CD4-positive, alpha-beta T cell (primary cell): ENCODE measurements at regions not wholly inside any gene's neighbourhood (a gene's known extent, or its start where the extent isn't known, plus 50 kb on each side); places are given as distances from the start of the nearest gene placed in this dataset.

ENCODE experiments used
- ATAC-seq: fragments of 200-7000 bp; cut with Tn5 transposase; one replicate; pipeline ENCODE4 v1.10.0; 2022; ENCODE audit warnings: mild to moderate bottlenecking; ENCODE audit not compliant: poor library complexity
- CTCF ChIA-PET: fragments of 350-600 bp; sonication (Branson Sonifier 250); formaldehyde crosslinking; loops from one replicate; lab custom pipeline; 2021; ENCODE audit warnings: antibody characterized with exemption, inconsistent platforms; lab: Charles Lee
- POLR2A ChIA-PET: fragments of 350-600 bp; sonication (Branson Sonifier 250); formaldehyde crosslinking; loops from one replicate; lab custom pipeline; 2021; ENCODE audit warnings: antibody characterized with exemption, inconsistent platforms; lab: Charles Lee
- DNase-seq, 14 experiments: peaks; one replicate each; pipeline ENCODE4 v3.0.0-alpha.2; 2013 to 2020; ENCODE audit warnings: mixed read lengths in 2 of 14
- H3K27ac ChIP-seq, 2 donors: one replicate each; pipeline versions ENCODE4 v1.5.1 to v1.7.0; 2013; ENCODE audit warnings: low read length in 2 of 2, low read depth in 1 of 2, mild to moderate bottlenecking in 1 of 2
- H3K27me3 ChIP-seq, 2 experiments: 1 replicate in 1 of 2; 2 replicates in 1 of 2; pipeline versions ENCODE4 v1.6.1 to v1.7.0; 2013; ENCODE audit warnings: low read length in 2 of 2, control low read depth in 1 of 2, mild to moderate bottlenecking in 1 of 2, moderate library complexity in 1 of 2; ENCODE audit not compliant: insufficient read depth in 2 of 2, control insufficient read depth in 1 of 2
- H3K36me3 ChIP-seq: one replicate; pipeline ENCODE4 v1.6.1; 2013; ENCODE audit warnings: low read length, control low read depth; ENCODE audit not compliant: insufficient read depth
- H3K4me1 ChIP-seq: one replicate; pipeline ENCODE4 v1.6.1; 2013; ENCODE audit warnings: low read length, control low read depth; ENCODE audit not compliant: insufficient read depth
- H3K4me3 ChIP-seq: one replicate; pipeline ENCODE4 v1.5.1; 2013; ENCODE audit warnings: mild to moderate bottlenecking, low read length, moderate library complexity
- H3K9me3 ChIP-seq, 2 experiments: 1 replicate in 1 of 2; 2 replicates in 1 of 2; pipeline versions ENCODE4 v1.6.1 to v1.7.0; 2013; ENCODE audit warnings: low read length in 2 of 2, mild to moderate bottlenecking in 2 of 2, control low read depth in 1 of 2, moderate library complexity in 1 of 2; ENCODE audit not compliant: control insufficient read depth in 1 of 2, insufficient read depth in 1 of 2
- H3K27ac Mint-ChIP-seq: one replicate; pipeline ENCODE4 v1.8.0; 2020; ENCODE audit warnings: mixed read lengths
- H3K27me3 Mint-ChIP-seq: one replicate; pipeline ENCODE4 v1.8.0; 2021; ENCODE audit warnings: mixed read lengths
- H3K36me3 Mint-ChIP-seq: one replicate; pipeline ENCODE4 v1.8.0; 2021; ENCODE audit warnings: low read depth, mixed read lengths
- H3K4me1 Mint-ChIP-seq: one replicate; pipeline ENCODE4 v1.8.0; 2021; ENCODE audit warnings: low read depth, mixed read lengths
- H3K4me3 Mint-ChIP-seq: one replicate; pipeline ENCODE4 v1.8.0; 2020; ENCODE audit warnings: mild to moderate bottlenecking, mixed read lengths
- H3K9me3 Mint-ChIP-seq: one replicate; pipeline ENCODE4 v1.8.0; 2020; ENCODE audit warnings: mixed read lengths
- intact Hi-C, 2 experiments: fragments of 100-400 bp; cut with DNase I in 1 of 2; cut with micrococcal nuclease in 1 of 2; formaldehyde crosslinking; loops; one replicate each; pipeline versions ENCODE4 v1.15.1 to v1.9.0; 2023 to 2025; cut with DNase I, micrococcal nuclease
- TF ChIP-seq, protein P1 (sequence below): fragments of 200-600 bp; IDR thresholded peaks from one replicate; pipeline ENCODE4 v1.8.0; 2022; ENCODE audit warnings: antibody characterized with exemption, mild to moderate bottlenecking

- intact Hi-C loops, result no loop called here
- Histone ChIP-seq H3K27me3 (no peaks in the 10 kb centered on the region), H3K4me1 (no peaks in the 10 kb centered on the region), H3K4me3 (no peak overlapping the region), H3K9me3 (peaks cover 0 to 6% of the 10 kb centered on the region in 2 experiments), H3K36me3 (no peaks in the 10 kb centered on the region), H3K27ac (no peak overlapping the region)
- POLR2A ChIA-PET, result no interaction called here
- H3K27me3 Mint-ChIP-seq, result no peaks in the 10 kb centered on the region
- H3K4me3 Mint-ChIP-seq, result no peak overlapping the region
- H3K9me3 Mint-ChIP-seq, result peaks cover 5% of the 10 kb centered on the region
- TF ChIP-seq, protein P1, sequence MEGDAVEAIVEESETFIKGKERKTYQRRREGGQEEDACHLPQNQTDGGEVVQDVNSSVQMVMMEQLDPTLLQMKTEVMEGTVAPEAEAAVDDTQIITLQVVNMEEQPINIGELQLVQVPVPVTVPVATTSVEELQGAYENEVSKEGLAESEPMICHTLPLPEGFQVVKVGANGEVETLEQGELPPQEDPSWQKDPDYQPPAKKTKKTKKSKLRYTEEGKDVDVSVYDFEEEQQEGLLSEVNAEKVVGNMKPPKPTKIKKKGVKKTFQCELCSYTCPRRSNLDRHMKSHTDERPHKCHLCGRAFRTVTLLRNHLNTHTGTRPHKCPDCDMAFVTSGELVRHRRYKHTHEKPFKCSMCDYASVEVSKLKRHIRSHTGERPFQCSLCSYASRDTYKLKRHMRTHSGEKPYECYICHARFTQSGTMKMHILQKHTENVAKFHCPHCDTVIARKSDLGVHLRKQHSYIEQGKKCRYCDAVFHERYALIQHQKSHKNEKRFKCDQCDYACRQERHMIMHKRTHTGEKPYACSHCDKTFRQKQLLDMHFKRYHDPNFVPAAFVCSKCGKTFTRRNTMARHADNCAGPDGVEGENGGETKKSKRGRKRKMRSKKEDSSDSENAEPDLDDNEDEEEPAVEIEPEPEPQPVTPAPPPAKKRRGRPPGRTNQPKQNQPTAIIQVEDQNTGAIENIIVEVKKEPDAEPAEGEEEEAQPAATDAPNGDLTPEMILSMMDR, result no peak
- no peak for DNase-seq
- H3K27ac Mint-ChIP-seq, result no peak overlapping the region
- ATAC-seq, result no peak
- CTCF ChIA-PET, result no interaction called here
- H3K36me3 Mint-ChIP-seq, result no peaks in the 10 kb centered on the region
- H3K4me1 Mint-ChIP-seq, result no peaks in the 10 kb centered on the region
Observed at GRCh38 chr14:42192738-42193653, 586.3 kb downstream of the LRFN5 start.

DNA sequence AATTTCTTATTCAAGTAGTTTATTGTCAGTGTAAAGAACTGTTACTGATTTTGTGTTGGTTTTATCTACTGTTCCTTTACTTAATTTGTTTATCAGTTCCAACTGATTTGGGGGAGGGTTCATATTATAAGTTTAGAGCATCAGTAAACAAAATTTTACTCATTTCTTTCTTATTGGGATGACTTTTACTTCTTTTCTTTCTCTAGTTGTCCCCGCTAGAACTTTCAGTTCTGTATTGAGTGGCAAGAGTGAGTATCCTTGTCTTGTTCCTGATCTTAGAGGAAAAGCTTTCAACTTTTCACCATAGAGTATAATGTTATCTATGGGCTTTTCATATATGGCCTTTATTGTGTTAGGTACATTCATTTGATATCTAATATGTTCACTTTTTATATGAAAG lies 584.1 kb downstream of the LRFN5 start:
- ChIA-PET CTCF (no interaction called here), POLR2A (no interaction called here)
- no peak overlapping the region for H3K27ac ChIP-seq
- H3K36me3 ChIP-seq, result no peaks in the 10 kb centered on the region
- Mint-ChIP-seq H3K27ac (no peak overlapping the region), H3K9me3 (peaks cover 5% of the 10 kb centered on the region), H3K4me3 (no peak overlapping the region), H3K27me3 (no peaks in the 10 kb centered on the region), H3K4me1 (no peaks in the 10 kb centered on the region), H3K36me3 (no peaks in the 10 kb centered on the region)
- H3K27me3 ChIP-seq, result no peaks in the 10 kb centered on the region
- no peak overlapping the region for H3K4me3 ChIP-seq
- intact Hi-C loops, result no loop called here
- no peaks in the 10 kb centered on the region for H3K4me1 ChIP-seq
- DNase-seq (no peak), ATAC-seq (no peak)
- TF ChIP-seq, protein P1, result no peak
- H3K9me3 ChIP-seq, result peaks cover 0 to 6% of the 10 kb centered on the region in 2 experiments

DNA sequence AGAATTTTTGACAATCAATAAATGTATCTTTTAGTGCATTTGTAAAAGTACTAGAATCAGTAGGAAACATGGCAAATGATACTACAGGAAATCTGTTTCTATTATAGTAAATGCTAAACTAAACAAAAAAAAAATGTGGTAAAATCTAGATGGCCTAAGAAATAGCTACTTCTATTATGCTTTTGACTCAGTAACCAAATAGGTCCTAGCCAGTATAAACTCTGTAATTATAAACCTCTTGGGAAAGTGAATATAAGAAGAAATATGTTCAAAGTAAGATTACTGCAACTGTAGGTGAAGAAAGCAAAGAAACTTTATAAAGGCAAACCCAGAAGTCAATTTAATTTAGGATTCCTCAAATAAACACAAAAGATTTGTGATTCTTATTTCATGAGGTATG lies 581.2 kb downstream of the LRFN5 start:
- Histone ChIP-seq H3K9me3 (peaks cover 0 to 2% of the 10 kb centered on the region in 2 experiments), H3K4me1 (no peaks in the 10 kb centered on the region), H3K27me3 (no peaks in the 10 kb centered on the region), H3K27ac (no peak overlapping the region), H3K4me3 (no peak overlapping the region), H3K36me3 (no peaks in the 10 kb centered on the region)
- ATAC-seq, result no peak
- H3K36me3 Mint-ChIP-seq, result no peaks in the 10 kb centered on the region
- CTCF ChIA-PET, result no interaction called here
- no peak overlapping the region for H3K4me3 Mint-ChIP-seq
- intact Hi-C loops, result no loop called here
- DNase-seq, result no peak
- no peak overlapping the region for H3K27ac Mint-ChIP-seq
- H3K4me1 Mint-ChIP-seq, result no peaks in the 10 kb centered on the region
- POLR2A ChIA-PET, result no interaction called here
- H3K9me3 Mint-ChIP-seq, result peaks cover 5% of the 10 kb centered on the region
- TF ChIP-seq, protein P1, result no peak
- H3K27me3 Mint-ChIP-seq, result no peaks in the 10 kb centered on the region
